Natural killer cell (primary cell): ENCODE measurements at regions not wholly inside any gene's neighbourhood (a gene's known extent, or its start where the extent isn't known, plus 50 kb on each side); places are given as distances from the start of the nearest gene placed in this dataset.

Experiments
- ATAC-seq, 3 donors: fragments of 150-1000 bp in 2 of 3; fragments of 200-7000 bp in 1 of 3; cut with Tn5 transposase; 1 replicate in 1 of 3; 2 replicates in 2 of 3; pipeline ENCODE4 v1.10.0; 2021; ENCODE audit warnings: mild to moderate bottlenecking in 2 of 3, moderate library complexity in 2 of 3
- DNase-seq, 2 donors: peaks; one replicate each; pipeline versions ENCODE4 v3.0.0 to v3.0.0-alpha.2; 2013 to 2021; ENCODE audit warnings: mixed read lengths in 1 of 2
- H3K27ac ChIP-seq: one replicate; pipeline ENCODE4 v1.5.1; 2013; ENCODE audit warnings: mild to moderate bottlenecking, low read length
- H3K27me3 ChIP-seq: one replicate; pipeline ENCODE4 v1.6.1; 2013; ENCODE audit warnings: low read length; ENCODE audit not compliant: control insufficient read depth, insufficient read depth
- H3K36me3 ChIP-seq: one replicate; pipeline ENCODE4 v1.6.1; 2013; ENCODE audit warnings: low read length; ENCODE audit not compliant: control insufficient read depth, insufficient read depth
- H3K4me1 ChIP-seq: one replicate; pipeline ENCODE4 v1.6.1; 2013; ENCODE audit warnings: low read length; ENCODE audit not compliant: control insufficient read depth, insufficient read depth
- H3K4me3 ChIP-seq: one replicate; pipeline ENCODE4 v1.5.1; 2013; ENCODE audit warnings: low read length
- H3K9me3 ChIP-seq: one replicate; pipeline ENCODE4 v1.6.1; 2013; ENCODE audit warnings: low read length; ENCODE audit not compliant: control insufficient read depth, insufficient read depth
- H3K27ac Mint-ChIP-seq, 2 donors: one replicate each; pipeline ENCODE4 v1.8.0; 2022; ENCODE audit warnings: mild to moderate bottlenecking in 2 of 2, mixed read lengths in 2 of 2, moderate library complexity in 1 of 2
- H3K27me3 Mint-ChIP-seq, 2 donors: one replicate each; pipeline ENCODE4 v1.8.0; 2022; ENCODE audit warnings: low read depth in 2 of 2, mixed read lengths in 2 of 2
- H3K36me3 Mint-ChIP-seq: one replicate; pipeline ENCODE4 v1.8.0; 2022; ENCODE audit warnings: mixed read lengths
- H3K4me1 Mint-ChIP-seq, 2 donors: one replicate each; pipeline ENCODE4 v1.8.0; 2022; ENCODE audit warnings: mixed read lengths in 2 of 2
- H3K4me3 Mint-ChIP-seq: one replicate; pipeline ENCODE4 v1.8.0; 2022; ENCODE audit warnings: mild to moderate bottlenecking, moderate library complexity, mixed read lengths
- H3K9me3 Mint-ChIP-seq, 2 donors: one replicate each; pipeline ENCODE4 v1.8.0; 2022; ENCODE audit warnings: mixed read lengths in 2 of 2
- WGBS: methylation state at CpG from one replicate; pipeline ENCODE4 v1.1.7; 2013; ENCODE audit warnings: missing lambda C conversion rate; ENCODE audit not compliant: insufficient coverage; 5-methylcytosine and 5-hydroxymethylcytosine counted together
- intact Hi-C: fragments of 100-400 bp; cut with micrococcal nuclease; formaldehyde crosslinking; loops from one replicate; pipeline ENCODE4 v1.14.2; 2022
- TF ChIP-seq, protein P1 (sequence below): fragments of 200-600 bp; IDR thresholded peaks from one replicate; pipeline ENCODE4 v1.8.0; 2022; ENCODE audit warnings: antibody characterized with exemption

DNA sequence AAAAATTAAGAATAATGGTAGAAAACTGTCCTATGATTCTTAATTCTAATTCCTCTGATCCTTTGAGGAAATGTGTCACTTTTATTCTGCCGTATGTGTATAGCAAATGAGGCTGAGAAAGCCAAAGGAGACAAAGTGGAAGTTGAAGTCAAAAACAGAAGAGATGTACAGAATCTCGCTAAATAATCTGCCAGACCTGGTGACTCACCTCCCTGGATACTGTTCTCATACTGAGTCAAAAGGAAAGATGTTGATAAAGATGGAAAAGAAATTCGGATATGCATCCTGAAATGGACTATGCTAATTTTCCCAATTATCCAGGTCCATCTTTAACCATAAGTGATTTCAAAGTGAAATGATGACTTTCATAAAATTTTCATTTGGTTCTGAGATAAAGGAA lies 92.5 kb downstream of the DUSP6 start:
- H3K36me3 Mint-ChIP-seq, result no peaks in the 10 kb centered on the region
- intact Hi-C loops, result no loop called here
- Histone ChIP-seq H3K4me1 (no peaks in the 10 kb centered on the region), H3K36me3 (no peaks in the 10 kb centered on the region), H3K4me3 (no peak overlapping the region), H3K27ac (no peak overlapping the region), H3K27me3 (no peaks in the 10 kb centered on the region), H3K9me3 (no peaks in the 10 kb centered on the region)
- WGBS, result 84% methylated on average over 2 of the region's 3 CpGs
- TF ChIP-seq, protein P1, sequence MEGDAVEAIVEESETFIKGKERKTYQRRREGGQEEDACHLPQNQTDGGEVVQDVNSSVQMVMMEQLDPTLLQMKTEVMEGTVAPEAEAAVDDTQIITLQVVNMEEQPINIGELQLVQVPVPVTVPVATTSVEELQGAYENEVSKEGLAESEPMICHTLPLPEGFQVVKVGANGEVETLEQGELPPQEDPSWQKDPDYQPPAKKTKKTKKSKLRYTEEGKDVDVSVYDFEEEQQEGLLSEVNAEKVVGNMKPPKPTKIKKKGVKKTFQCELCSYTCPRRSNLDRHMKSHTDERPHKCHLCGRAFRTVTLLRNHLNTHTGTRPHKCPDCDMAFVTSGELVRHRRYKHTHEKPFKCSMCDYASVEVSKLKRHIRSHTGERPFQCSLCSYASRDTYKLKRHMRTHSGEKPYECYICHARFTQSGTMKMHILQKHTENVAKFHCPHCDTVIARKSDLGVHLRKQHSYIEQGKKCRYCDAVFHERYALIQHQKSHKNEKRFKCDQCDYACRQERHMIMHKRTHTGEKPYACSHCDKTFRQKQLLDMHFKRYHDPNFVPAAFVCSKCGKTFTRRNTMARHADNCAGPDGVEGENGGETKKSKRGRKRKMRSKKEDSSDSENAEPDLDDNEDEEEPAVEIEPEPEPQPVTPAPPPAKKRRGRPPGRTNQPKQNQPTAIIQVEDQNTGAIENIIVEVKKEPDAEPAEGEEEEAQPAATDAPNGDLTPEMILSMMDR, result no peak
- ATAC-seq (no peak), DNase-seq (no peak)
- peaks cover 15 to 27% of the 10 kb centered on the region in 2 donors for H3K4me1 Mint-ChIP-seq
- H3K4me3 Mint-ChIP-seq, result no peak overlapping the region
- H3K27me3 Mint-ChIP-seq, result no peaks in the 10 kb centered on the region
- no peak overlapping the region for H3K27ac Mint-ChIP-seq
- H3K9me3 Mint-ChIP-seq, result peaks cover 0 to 3% of the 10 kb centered on the region in 2 donors

DNA sequence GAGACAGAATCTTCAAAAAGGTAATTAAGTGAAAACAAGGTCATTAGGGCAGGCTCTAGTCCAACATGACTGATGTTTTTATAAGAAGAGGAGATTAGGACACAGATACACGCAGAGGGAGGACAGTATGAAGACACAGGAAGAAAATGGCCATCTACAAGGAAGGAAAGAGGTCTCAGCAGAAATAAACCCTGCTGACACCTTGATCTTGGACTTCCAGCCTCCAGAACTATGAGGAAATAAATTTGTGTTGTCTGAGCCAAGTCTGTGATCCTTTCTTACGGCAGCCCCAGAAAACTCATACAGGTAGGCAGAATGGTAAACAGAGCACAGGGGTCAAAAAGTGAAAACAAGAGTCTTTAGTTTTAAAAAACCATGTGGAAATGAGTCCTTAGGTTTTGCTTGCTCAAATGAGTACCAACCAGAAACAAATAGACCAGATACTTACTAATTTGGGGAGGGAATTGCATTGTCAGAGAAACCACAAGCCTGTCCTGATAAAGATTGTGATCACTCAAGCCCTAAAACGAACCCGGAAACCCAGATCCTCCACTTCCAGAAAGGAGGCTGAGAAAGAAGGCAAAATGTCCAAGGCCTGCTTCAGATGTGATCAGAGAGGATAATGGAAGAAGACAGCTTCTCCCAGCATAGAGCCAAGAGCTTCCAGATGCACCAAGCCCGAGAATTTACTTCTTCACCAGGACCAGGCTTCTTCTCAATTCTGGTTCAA lies 93.9 kb downstream of the DUSP6 start:
- peaks cover 0 to 3% of the 10 kb centered on the region in 2 donors for H3K27me3 Mint-ChIP-seq
- H3K9me3 Mint-ChIP-seq, result peaks cover 0 to 3% of the 10 kb centered on the region in 2 donors
- H3K27ac Mint-ChIP-seq, result no peak overlapping the region
- H3K27me3 ChIP-seq, result no peaks in the 10 kb centered on the region
- no peak overlapping the region for H3K4me3 ChIP-seq
- H3K4me1 Mint-ChIP-seq, result peaks cover 15 to 36% of the 10 kb centered on the region in 2 donors
- TF ChIP-seq, protein P1, result no peak
- H3K4me1 ChIP-seq, result no peaks in the 10 kb centered on the region
- H3K36me3 Mint-ChIP-seq, result no peaks in the 10 kb centered on the region
- H3K27ac ChIP-seq, result no peak overlapping the region
- no peak for DNase-seq
- no peaks in the 10 kb centered on the region for H3K9me3 ChIP-seq
- no peak overlapping the region for H3K4me3 Mint-ChIP-seq
- intact Hi-C loops, result no loop called here
- ATAC-seq, result no peak
- H3K36me3 ChIP-seq, result no peaks in the 10 kb centered on the region
- 90% methylated on average over 5 of the region's 5 CpGs for WGBS

DNA sequence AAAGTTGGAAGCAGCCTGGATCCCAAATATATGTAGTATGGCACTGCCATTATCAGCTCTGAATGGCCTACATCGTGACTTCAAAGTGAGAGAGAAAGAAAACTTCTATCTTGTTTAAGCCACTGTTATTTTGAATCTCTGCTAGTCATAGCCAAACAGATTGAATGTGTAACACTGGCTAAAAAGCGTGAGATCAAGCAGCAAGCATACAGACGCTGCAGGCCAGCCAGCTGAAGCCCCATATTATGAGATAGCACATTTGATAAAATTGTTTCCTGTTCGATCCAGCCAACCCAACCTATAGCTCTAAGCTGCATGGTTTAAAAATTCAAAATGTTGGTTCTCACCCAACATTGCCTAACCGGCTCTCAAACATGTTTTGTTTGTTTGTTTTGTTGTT lies 95.0 kb downstream of the DUSP6 start:
- Mint-ChIP-seq H3K27ac (no peak overlapping the region), H3K4me1 (peaks cover 20 to 38% of the 10 kb centered on the region in 2 donors), H3K27me3 (peaks cover 0 to 3% of the 10 kb centered on the region in 2 donors), H3K4me3 (no peak overlapping the region), H3K9me3 (peaks cover 0 to 3% of the 10 kb centered on the region in 2 donors), H3K36me3 (peaks cover 6% of the 10 kb centered on the region)
- Histone ChIP-seq H3K4me1 (no peaks in the 10 kb centered on the region), H3K9me3 (no peaks in the 10 kb centered on the region), H3K27ac (no peak overlapping the region), H3K36me3 (no peaks in the 10 kb centered on the region), H3K4me3 (no peak overlapping the region), H3K27me3 (no peaks in the 10 kb centered on the region)
- TF ChIP-seq, protein P1, result no peak
- DNase-seq, result no peak
- intact Hi-C loops, result no loop called here
- peak in 1 of 3 donors; percentile 25 for ATAC-seq
- 59% methylated on average over 4 of the region's 5 CpGs for WGBS

GRCh38 chr12:89256060-89256459 lies 96.2 kb downstream of the DUSP6 start:
- WGBS, result 100% methylated on average over 1 of the region's 1 CpG

More at GRCh38 chr12:89256060-89256459, 96.2 kb downstream of the DUSP6 start:
- H3K27ac ChIP-seq, result no peak overlapping the region
- peaks cover 6% of the 10 kb centered on the region for H3K36me3 Mint-ChIP-seq
- H3K4me3 Mint-ChIP-seq, result no peak overlapping the region
- no peaks in the 10 kb centered on the region for H3K9me3 ChIP-seq
- no peak overlapping the region for H3K27ac Mint-ChIP-seq
- H3K27me3 ChIP-seq, result no peaks in the 10 kb centered on the region
- intact Hi-C loops, result no loop called here
- H3K4me3 ChIP-seq, result no peak overlapping the region
- peaks cover 27 to 44% of the 10 kb centered on the region in 2 donors for H3K4me1 Mint-ChIP-seq
- H3K4me1 ChIP-seq, result no peaks in the 10 kb centered on the region
- H3K36me3 ChIP-seq, result no peaks in the 10 kb centered on the region
- DNase-seq, result no peak
- ATAC-seq, result no peak
- H3K27me3 Mint-ChIP-seq, result peaks cover 0 to 3% of the 10 kb centered on the region in 2 donors
- peaks cover 0 to 3% of the 10 kb centered on the region in 2 donors for H3K9me3 Mint-ChIP-seq
- TF ChIP-seq, protein P1, result no peak
